HCT116 (cell line): ENCODE measurements at regions not wholly inside any gene's neighbourhood (a gene's known extent, or its start where the extent isn't known, plus 50 kb on each side); places are given as distances from the start of the nearest gene placed in this dataset.

ENCODE experiments used
- ATAC-seq: fragments of 200-7000 bp; cut with Tn5 transposase; 2 replicates; pipeline ENCODE4 v1.9.1; 2020; ENCODE audit warnings: mild to moderate bottlenecking, moderate library complexity
- BruUV-seq: library from RNA; stranded (reverse); fragments of 400-500 nt; replicated peaks from 2 replicates; lab custom pipeline; 2021; lab: Mats Ljungman, UMichigan
- CTCF ChIA-PET: fragments of 300-600 bp; sonication (Branson Sonifier 250); formaldehyde crosslinking; loops from one replicate; lab custom pipeline; 2021; ENCODE audit warnings: antibody characterized with exemption; lab: Charles Lee
- POLR2A ChIA-PET: fragments of 300-600, 350-600 bp; sonication (Branson Sonifier 250); formaldehyde crosslinking; loops from one replicate; lab custom pipeline; 2021; ENCODE audit warnings: antibody characterized with exemption; lab: Charles Lee
- RAD21 ChIA-PET, 2 experiments: fragments of 300-600 bp; sonication (Branson Sonifier 250); formaldehyde crosslinking; loops; one replicate each; lab custom pipeline; 2023; ENCODE audit warnings: low total read pairs in 2 of 2; ENCODE audit not compliant: uncharacterized antibody in 2 of 2, unreplicated experiment in 2 of 2, low non-redundant PET in 1 of 2; lab: Charles Lee
- DNase-seq: peaks from one replicate; pipeline ENCODE4 v3.0.0-alpha.2; 2010; ENCODE audit warnings: low read depth, low spot score
- H2AFZ ChIP-seq: fragments of 200-600 bp; shearing (Covaris generic), sonication (generic); 2 replicates; pipeline ENCODE4 v1.6.1; 2017; ENCODE audit warnings: low read depth, mixed run types, mixed read lengths, antibody characterized with exemption, low read length; ENCODE audit not compliant: poor library complexity, severe bottlenecking
- H3K27ac ChIP-seq: 2 replicates; pipeline ENCODE4 v1.5.1; 2012; ENCODE audit warnings: low read depth, low read length
- H3K27me3 ChIP-seq: fragments of 200-600 bp; sonication (generic); 2 replicates; pipeline ENCODE4 v1.6.1; 2016; ENCODE audit warnings: mixed run types, low read length, mixed read lengths; ENCODE audit not compliant: insufficient read depth
- H3K36me3 ChIP-seq, 2 experiments: fragments of 200-500 bp in 1 of 2; fragments of 200-600 bp in 1 of 2; sonication (Bioruptor generic) in 1 of 2; sonication (generic) in 1 of 2; 2 replicates each; pipeline versions ENCODE4 v1.5.1 to v1.6.1; 2014 to 2016; ENCODE audit warnings: low read length in 2 of 2, inconsistent platforms in 1 of 2, mixed read lengths in 1 of 2, mixed run types in 1 of 2; ENCODE audit not compliant: insufficient read depth in 2 of 2, control insufficient read depth in 1 of 2
- H3K4me1 ChIP-seq, 2 experiments: fragments of 200-600 bp in 1 of 2; sonication (generic) in 1 of 2; 2 replicates each; pipeline versions ENCODE4 v1.5.1 to v1.6.1; 2012 to 2017; ENCODE audit warnings: low read length in 2 of 2, inconsistent platforms in 1 of 2, mild to moderate bottlenecking in 1 of 2, mixed read lengths in 1 of 2, mixed run types in 1 of 2, moderate library complexity in 1 of 2; ENCODE audit not compliant: insufficient read depth in 2 of 2, control insufficient read depth in 1 of 2
- H3K4me2 ChIP-seq: fragments of 200-600 bp; sonication (generic); 2 replicates; pipeline ENCODE4 v1.6.1; 2017; ENCODE audit warnings: mixed run types, low read length, mixed read lengths
- H3K4me3 ChIP-seq, 2 experiments: fragments of 200-600 bp in 1 of 2; sonication (generic) in 1 of 2; replicated peaks in 1 of 2; 2 replicates each; pipeline ENCODE4 v1.5.1; 2011 to 2016; ENCODE audit warnings: low read length in 2 of 2, control low read depth in 1 of 2, low read depth in 1 of 2, mild to moderate bottlenecking in 1 of 2, mixed read lengths in 1 of 2, mixed run types in 1 of 2
- H3K79me2 ChIP-seq: fragments of 200-600 bp; sonication (generic); 2 replicates; pipeline ENCODE4 v1.6.1; 2017; ENCODE audit warnings: mild to moderate bottlenecking, mixed run types, low read length, moderate library complexity, mixed read lengths; ENCODE audit not compliant: insufficient read depth
- H3K9ac ChIP-seq: fragments of 200-600 bp; sonication (generic); 2 replicates; pipeline ENCODE4 v1.6.1; 2016; ENCODE audit warnings: low read length, mixed read lengths
- H3K9me2 ChIP-seq: fragments of 200-600 bp; sonication (generic), shearing (Covaris generic); 2 replicates; pipeline ENCODE4 v1.6.1; 2017; ENCODE audit warnings: mixed run types, mild to moderate bottlenecking, moderate library complexity; ENCODE audit not compliant: insufficient read depth
- H3K9me3 ChIP-seq, 2 experiments: fragments of 200-500 bp in 1 of 2; fragments of 200-600 bp in 1 of 2; sonication (Bioruptor generic) in 1 of 2; sonication (generic) in 1 of 2; 2 replicates each; pipeline ENCODE4 v1.6.1; 2014 to 2017; ENCODE audit warnings: low read length in 2 of 2, mixed read lengths in 2 of 2, inconsistent platforms in 1 of 2, low read depth in 1 of 2, mild to moderate bottlenecking in 1 of 2, mixed run types in 1 of 2, moderate library complexity in 1 of 2; ENCODE audit not compliant: control insufficient read depth in 1 of 2, insufficient read depth in 1 of 2
- H4K20me1 ChIP-seq: fragments of 200-600 bp; sonication (generic), shearing (Covaris generic); 2 replicates; pipeline ENCODE4 v1.6.1; 2017; ENCODE audit warnings: mixed run types, mild to moderate bottlenecking, moderate library complexity; ENCODE audit not compliant: insufficient read depth
- CBX3 ChIP-seq: IDR thresholded peaks from 2 replicates; pipeline ENCODE4 v1.6.1; 2012; ENCODE audit warnings: low read depth
- ELF1 ChIP-seq: IDR thresholded peaks from 2 replicates; pipeline ENCODE4 v1.6.1; 2012; ENCODE audit warnings: low read depth, borderline replicate concordance
- FOSL1 ChIP-seq: IDR thresholded peaks from 2 replicates; pipeline ENCODE4 v1.6.1; 2012; ENCODE audit warnings: low read depth
- POLR2AphosphoS5 ChIP-seq: IDR thresholded peaks from 2 replicates; pipeline ENCODE4 v1.6.1; 2011; ENCODE audit warnings: mild to moderate bottlenecking, low read depth, low read length, moderate library complexity
- SIN3A ChIP-seq: IDR thresholded peaks from 2 replicates; pipeline ENCODE4 v1.6.1; 2012; ENCODE audit warnings: low read depth
- SRF ChIP-seq: IDR thresholded peaks from 2 replicates; pipeline ENCODE4 v1.6.1; 2012; ENCODE audit warnings: low read depth
- TCF7L2 ChIP-seq: IDR thresholded peaks from 2 replicates; pipeline ENCODE4 v1.7.0; 2011; ENCODE audit warnings: borderline replicate concordance, inconsistent platforms; ENCODE audit not compliant: insufficient read depth, insufficient read length; ENCODE audit errors: extremely low read depth
- ZFX ChIP-seq: fragments of 450-650 bp; IDR thresholded peaks from 2 replicates; pipeline ENCODE4 v1.6.1; 2017
- ZNF274 ChIP-seq: fragments of 200-500 bp; sonication (Bioruptor generic); IDR thresholded peaks from 2 replicates; pipeline ENCODE4 v1.6.1; 2014; ENCODE audit warnings: mild to moderate bottlenecking, low read depth, low read length, inconsistent platforms
- intact Hi-C: fragments of 100-400 bp; cut with micrococcal nuclease; formaldehyde crosslinking; loops from 2 replicates; pipeline ENCODE4 v1.10.0; 2022
- TF ChIP-seq, protein P1 (sequence below): IDR thresholded peaks from 2 replicates; pipeline ENCODE4 v1.6.1; 2012

DNA sequence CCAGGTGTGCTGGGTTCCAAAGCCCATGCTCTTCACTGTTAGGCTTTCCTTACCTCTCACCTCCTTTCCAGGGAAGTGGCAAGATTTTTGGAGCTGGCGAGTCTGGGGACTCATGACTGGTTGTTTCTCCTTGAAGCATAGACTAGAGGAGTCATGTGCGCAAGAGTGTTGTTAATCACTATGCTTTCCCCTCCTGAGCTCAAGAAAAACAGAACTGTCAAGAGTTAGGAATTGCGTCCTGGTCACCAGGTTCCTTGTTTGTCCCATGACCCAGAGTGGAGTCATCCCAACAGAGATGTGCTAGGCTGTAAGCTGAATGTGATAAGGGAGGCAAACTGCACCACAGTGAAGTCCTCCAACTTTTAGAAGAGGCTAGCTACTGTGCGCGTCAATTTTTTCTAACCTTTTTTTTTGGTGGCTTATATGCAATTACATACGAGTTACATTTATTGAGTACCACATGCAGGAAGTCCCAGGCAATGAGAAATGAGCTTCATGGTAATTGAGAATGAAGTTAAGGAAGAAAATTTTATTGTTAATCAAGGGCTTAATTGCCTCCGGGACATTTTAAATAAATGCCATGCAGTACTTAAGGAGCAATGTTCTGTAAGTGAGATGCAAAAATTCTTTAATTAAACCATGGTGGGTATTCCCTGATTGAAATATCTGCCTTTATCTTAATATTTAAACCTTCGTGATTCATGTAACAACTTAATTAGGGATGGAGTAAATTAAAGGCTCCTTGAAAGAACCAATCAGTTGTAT is 233.9 kb downstream of the ZIC5 start:
- no TSS peak for BruUV-seq
- Histone ChIP-seq H4K20me1 (no peaks in the 10 kb centered on the region), H2AFZ (no peak overlapping the region), H3K27ac (no peak overlapping the region), H3K4me2 (no peak overlapping the region), H3K27me3 (no peaks in the 10 kb centered on the region), H3K9me3 (no peaks in the 10 kb centered on the region), H3K4me3 (no peak overlapping the region), H3K36me3 (no peaks in the 10 kb centered on the region), H3K9ac (no peak overlapping the region), H3K9me2 (no peaks in the 10 kb centered on the region), H3K4me1 (no peaks in the 10 kb centered on the region), H3K79me2 (no peaks in the 10 kb centered on the region)
- no peak for DNase-seq
- intact Hi-C loops: no loop called here
- RAD21 ChIA-PET: interaction anchor here in 1 of 2 experiments (0.7 kb wide), 1 partner anchor 46 kb away, joined by 4 read pairs; no protein-coding TSS in a partner anchor
- POLR2A ChIA-PET: no interaction called here
- CTCF ChIA-PET: no interaction called here
- TF ChIP-seq FOSL1 (no peak), POLR2AphosphoS5 (no peak), ZFX (no peak), ZNF274 (no peak), SRF (no peak), ELF1 (no peak), CBX3 (no peak)
- no peak for ATAC-seq

GRCh38 chr13:99736541-99736940 is 235.0 kb downstream of the ZIC5 start:
- H3K27me3 ChIP-seq: no peaks in the 10 kb centered on the region
- ChIA-PET POLR2A (no interaction called here), CTCF (no interaction called here), RAD21 (no interaction called here)
- no peaks in the 10 kb centered on the region for H3K9me2 ChIP-seq
- ATAC-seq (no peak), DNase-seq (no peak)
- no peak overlapping the region for H3K9ac ChIP-seq
- H3K79me2 ChIP-seq: no peaks in the 10 kb centered on the region
- no peak overlapping the region for H3K27ac ChIP-seq
- H3K36me3 ChIP-seq: no peaks in the 10 kb centered on the region
- no TSS peak for BruUV-seq
- no peaks in the 10 kb centered on the region for H4K20me1 ChIP-seq
- no peak overlapping the region for H3K4me3 ChIP-seq
- H3K4me2 ChIP-seq: no peak overlapping the region
- intact Hi-C loops: no loop called here
- H3K4me1 ChIP-seq: no peaks in the 10 kb centered on the region
- H2AFZ ChIP-seq: no peak overlapping the region
- no peaks in the 10 kb centered on the region for H3K9me3 ChIP-seq
- no peak for TF ChIP-seq TCF7L2
- TF ChIP-seq SIN3A: no peak
- TF ChIP-seq, protein P1, sequence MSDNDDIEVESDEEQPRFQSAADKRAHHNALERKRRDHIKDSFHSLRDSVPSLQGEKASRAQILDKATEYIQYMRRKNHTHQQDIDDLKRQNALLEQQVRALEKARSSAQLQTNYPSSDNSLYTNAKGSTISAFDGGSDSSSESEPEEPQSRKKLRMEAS: no peak
